Activated effector memory CD4-positive, alpha-beta T cell treated with anti-CD3 and anti-CD28 coated beads, Interleukin-2, amount 50 U/mL, for 16 hours (primary cell): ENCODE measurements at regions not wholly inside any gene's neighbourhood (a gene's known extent, or its start where the extent isn't known, plus 50 kb on each side); places are given as distances from the start of the nearest gene placed in this dataset.
"Not testable (repeated sequence)": the region's sequence is repeated elsewhere in the genome, so short reads cannot be mapped to it uniquely, and the experiment has no call there.

Experiments used
- DNase-seq: peaks from one replicate; pipeline ENCODE4 v3.0.0-alpha.2; 2020

- no peak for DNase-seq
Observed at GRCh38 chr1:95631695-95632094, 397.7 kb downstream of the RWDD3 start.

DNA sequence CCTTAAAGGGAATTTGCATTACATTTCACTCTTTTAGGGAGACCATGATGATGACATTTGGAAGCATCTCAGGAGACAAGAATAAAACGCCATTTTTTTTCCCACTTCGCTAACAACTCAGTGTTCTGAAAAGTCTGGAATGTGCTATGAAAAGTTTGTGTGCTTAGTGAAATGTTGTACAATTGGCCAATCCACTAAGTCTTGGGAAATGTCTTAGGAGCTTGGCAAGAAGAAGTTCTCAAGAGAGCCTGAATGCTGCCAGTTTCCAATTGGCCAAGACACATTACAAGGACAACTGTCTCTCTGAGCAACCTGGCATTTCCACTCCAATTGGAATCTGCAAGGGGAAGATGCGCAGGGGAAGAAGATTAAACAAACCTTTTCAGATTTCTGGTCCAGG, 401.8 kb downstream of the RWDD3 start:
- no peak for DNase-seq

DNA sequence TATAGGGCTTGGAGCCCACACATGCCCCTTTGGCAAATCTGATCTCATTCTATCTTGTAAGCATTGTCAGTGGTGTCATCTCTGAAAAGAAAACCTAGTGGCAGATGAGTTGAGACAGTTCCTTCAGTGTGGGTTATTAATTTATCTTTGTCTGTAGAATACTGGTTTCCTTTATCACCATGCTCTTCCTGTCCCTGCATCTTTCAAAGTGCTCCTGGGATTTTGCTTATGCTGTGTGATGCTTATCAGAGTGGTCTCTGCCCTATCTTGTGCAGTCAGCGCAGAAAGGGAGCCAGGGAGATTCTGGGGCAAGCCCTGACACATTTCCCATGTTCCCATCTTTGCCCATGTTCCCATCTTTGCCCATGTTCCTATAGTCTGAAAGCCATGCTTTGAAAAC, 402.9 kb downstream of the RWDD3 start:
- DNase-seq, result no peak

GRCh38 chr1:95640746-95641145, 406.7 kb downstream of the RWDD3 start:
- no peak for DNase-seq

DNA sequence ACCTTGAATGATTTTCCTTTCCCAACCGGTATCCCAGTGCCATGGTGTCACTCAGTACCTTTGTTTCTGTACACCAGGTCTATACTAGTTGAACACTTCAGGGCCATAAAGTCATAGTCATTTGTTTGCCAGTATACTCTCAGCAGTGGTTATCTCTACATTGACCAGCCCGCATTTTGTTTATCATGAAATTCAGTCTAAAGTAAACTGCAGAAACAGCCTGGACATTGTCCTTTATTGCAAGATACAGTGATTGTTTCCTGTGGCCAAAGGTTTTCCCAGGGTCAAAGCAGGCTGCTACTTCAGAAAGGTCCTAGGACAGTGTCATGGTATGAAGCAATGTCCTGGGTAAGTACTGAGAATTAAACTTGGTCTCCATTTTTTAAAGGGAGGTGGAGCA, 407.4 kb downstream of the RWDD3 start:
- no peak for DNase-seq

DNA sequence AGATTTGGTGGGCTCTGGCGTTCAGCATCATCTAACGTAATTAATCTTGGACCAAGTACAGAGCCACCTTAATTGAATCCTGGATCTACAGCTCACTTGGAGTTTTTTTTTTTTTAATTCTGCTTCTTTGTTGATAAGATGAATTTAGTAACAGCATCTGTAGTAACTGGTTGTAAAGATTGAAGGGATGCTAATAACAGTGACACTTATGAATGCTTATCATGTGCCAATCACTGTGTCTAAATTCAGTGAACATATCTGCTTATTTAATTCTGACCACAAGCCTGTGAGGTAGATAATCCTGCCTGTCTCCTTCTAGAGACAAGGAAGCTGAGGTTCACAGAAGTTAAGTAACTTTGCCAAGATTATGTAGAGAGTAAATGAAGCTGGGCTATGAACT, 408.0 kb downstream of the RWDD3 start:
- no peak for DNase-seq

GRCh38 chr1:95643071-95643470, 409.1 kb downstream of the RWDD3 start:
- no peak for DNase-seq

- not testable (repeated sequence) for DNase-seq
Observed at GRCh38 chr1:95645126-95645525, 411.1 kb downstream of the RWDD3 start.

DNA sequence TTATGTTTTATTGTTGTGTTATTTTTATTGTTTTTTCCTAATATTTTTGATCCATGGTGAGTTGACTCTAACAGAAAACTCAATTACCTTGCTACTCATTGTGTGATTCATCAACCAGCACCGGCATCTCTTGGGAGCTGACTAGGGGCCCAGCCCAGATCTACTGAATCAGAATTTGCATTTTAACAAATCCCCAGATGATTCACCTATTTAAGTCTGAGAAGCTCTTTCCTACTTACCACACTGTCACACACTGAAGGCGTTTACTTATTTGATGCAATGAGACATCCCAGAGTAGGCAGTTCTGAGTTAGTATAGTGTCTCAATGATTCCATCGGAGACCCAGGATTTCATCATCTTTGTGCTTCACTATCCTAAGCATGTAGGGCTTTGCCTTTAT, 416.6 kb downstream of the RWDD3 start:
- DNase-seq, result no peak

DNA sequence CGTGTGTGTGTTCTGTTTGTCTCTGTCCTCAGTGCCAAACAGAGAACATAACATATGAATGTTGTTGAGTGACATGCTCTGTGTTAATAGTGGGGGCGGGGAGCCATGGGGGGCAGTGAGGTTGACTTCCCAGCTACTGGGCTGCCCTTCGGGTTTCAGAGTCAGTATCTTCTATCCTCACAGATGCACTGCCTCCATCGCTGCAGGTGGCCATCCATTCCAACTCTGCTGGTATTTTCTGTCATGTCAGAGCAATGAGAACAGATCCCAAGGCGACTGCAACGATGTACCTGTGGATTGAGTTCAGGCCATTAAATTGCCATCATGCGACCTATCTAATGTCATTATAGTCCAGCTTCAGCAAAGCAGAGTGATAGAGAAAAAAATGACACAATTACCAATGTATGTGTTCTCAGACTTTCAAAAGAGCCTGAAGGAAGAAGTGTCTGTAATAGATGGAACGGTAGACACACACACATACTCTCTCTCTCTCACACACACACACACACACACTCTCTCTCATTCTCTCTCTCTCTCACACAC, 418.5 kb downstream of the RWDD3 start:
- no peak for DNase-seq

DNA sequence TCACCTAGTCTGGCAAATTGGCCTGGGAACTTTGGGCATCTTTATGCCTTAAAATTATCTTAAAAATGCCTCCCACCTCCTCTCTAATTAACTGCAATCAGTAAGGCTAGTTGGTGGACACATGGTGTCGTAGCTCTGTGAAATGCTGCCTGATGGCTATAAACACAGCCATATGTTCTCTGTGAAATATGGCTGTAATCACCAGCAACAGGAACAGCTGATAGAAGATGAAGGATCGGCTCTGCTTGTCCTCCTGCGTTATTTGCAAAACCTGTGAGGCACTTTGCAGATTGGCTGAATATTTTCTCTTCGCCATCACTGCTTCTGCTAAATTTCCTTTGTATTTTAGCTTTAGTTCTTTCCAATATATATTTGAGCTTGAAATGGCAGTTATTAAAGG, 419.6 kb downstream of the RWDD3 start:
- no peak for DNase-seq

GRCh38 chr1:95655321-95656020, 421.5 kb downstream of the RWDD3 start:
- no peak for DNase-seq

DNA sequence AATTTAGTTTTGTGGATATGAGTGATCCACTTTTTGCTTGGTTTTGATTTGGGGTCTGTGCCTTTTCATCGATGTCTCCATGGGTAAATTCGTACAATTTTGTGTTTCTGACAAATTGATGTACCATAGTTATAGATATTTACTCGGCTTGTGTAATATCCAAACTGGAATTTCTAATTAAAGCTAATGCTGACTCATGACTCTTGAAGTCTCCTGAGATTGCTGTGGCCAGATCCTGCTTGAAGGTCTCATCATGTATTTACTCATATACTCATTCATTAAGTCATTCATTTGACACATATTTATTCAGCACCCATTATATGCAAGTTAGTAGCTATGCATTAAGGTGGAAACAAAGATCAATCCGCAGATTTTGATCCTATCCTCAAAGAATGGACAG, 423.2 kb downstream of the RWDD3 start:
- DNase-seq, result no peak

DNA sequence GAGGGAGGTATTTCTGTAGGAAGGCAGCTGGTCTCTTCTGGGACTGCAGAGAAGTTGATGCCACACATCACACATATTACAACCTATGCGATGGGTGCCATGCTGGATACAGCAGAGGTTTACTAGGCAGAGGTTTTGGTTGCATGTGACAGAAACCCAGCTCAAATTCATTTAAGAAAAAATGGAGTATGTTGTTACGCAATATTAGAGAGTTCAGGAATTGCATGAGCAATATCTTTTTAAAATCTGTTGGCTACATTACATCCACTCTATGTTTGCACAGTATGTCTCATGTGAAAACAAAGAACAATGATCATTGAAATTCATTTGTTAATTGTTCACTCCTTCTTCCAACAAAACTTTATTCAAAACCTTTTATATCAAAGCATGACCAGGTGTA, 425.2 kb downstream of the RWDD3 start:
- DNase-seq, result no peak

GRCh38 chr1:95659588-95659987, 425.6 kb downstream of the RWDD3 start:
- DNase-seq, result no peak

DNA sequence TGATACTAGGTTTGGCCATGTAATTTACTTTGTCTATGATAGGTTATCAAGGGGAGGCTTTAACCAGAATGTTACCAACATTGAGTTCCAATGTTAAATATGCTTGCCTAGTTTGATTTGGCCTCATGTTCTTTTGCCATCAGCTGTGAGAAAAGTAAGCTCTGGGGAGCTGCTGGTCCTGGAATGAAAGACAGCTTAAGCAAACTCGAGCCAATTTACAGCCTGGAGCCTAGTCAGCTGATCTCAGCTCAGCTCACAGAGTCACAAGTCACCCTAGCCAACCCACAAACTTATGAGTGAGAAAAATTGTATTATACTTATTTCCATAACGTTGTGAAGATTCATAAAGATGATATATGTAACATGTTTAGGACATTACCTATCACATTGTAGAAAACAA, 426.7 kb downstream of the RWDD3 start:
- DNase-seq, result no peak

DNA sequence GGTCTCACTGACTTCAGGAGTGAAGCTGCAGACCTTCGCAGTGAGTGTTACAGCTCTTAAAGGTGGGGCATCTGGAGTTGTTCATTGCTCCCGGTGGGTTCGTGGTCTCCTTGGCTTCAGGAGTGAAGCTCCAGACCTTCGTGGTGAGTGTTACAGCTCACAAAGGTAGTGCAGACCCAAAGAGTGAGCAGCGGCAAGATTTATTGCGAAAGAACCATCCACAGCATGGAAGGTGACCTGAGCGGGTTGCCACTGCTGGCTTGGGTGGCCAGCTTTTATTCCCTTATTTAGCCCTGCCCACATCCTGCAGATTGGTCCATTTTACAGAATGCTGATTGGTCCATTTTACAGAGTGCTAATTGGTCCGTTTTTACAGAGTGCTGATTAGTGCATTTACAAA, 429.5 kb downstream of the RWDD3 start:
- not testable (repeated sequence) for DNase-seq

DNA sequence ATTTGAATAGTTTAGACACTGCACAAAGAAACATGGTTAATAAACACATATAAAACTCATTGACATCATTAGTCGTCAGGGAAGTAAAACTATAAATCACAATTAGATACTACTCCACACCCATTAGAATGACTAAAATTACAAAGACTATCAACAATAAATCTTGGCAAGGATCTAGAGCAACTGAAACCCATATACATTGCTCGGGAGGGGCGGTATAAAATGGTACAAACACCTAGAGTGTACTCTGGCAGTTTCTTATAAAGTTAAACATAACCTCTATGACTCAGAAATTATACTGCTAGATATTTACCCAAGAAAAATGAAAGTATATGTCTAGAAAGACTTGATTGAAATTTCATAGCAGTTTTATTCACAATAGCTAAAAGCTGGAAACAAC, 434.2 kb downstream of the RWDD3 start:
- DNase-seq, result no peak

DNA sequence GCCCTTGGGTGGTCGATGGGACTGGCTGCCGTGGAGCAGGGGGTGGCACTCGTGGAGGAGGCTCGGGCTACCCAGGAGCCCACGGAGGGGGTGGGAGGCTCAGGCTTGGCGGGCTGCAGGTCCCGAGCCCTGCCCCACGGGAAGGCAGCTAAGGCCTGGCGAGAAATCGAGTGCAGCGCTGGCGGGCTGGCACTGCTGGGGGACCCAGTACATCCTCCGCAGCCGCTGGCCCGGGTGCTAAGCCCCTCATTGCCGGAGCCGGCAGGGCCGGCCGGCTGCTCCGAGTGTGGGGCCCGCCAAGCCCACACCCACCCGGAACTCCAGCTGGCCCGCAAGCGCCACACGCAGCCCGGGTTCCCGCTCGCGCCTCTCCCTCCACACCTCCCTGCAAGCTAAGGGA, 435.6 kb downstream of the RWDD3 start:
- not testable (repeated sequence) for DNase-seq

GRCh38 chr1:95671098-95671497, 437.1 kb downstream of the RWDD3 start:
- no peak for DNase-seq

DNA sequence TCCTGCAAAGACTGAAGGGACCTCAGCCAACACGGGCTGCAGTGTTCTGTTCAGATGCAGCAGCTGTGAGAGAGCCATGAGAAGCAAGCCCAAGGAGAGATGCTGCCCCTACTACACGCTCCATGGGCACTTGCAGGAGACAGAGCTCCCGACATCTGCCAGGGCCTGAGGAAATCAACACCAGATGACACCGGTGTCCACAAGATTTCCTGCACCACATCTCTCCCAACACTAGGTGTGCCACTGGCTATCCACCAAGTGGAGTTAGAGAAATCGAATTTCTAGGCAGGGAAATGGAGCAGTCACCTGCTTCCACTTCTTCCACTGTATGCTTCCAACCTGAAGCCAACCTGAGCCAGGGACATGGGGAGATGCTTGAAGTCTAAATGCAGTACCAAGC, 445.3 kb downstream of the RWDD3 start:
- no peak for DNase-seq

DNA sequence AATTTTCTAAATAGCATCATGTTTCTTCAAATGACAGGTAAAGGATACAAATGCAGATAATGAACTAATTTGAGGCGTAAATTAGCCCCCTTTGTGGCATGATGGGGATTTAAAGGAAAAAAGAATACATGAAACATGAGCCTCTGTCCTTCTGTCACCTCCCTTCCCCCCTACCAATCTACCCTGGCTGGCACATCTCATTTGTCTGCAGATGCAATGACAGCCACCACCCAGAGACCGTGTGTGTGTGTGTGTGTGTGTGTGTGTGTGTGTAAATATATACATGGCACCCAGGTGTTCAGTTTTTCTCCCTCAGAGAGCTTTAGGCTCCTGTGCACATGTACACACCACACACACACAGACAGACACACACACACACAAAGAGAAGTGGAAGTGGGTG, 451.1 kb downstream of the RWDD3 start:
- no peak for DNase-seq

DNA sequence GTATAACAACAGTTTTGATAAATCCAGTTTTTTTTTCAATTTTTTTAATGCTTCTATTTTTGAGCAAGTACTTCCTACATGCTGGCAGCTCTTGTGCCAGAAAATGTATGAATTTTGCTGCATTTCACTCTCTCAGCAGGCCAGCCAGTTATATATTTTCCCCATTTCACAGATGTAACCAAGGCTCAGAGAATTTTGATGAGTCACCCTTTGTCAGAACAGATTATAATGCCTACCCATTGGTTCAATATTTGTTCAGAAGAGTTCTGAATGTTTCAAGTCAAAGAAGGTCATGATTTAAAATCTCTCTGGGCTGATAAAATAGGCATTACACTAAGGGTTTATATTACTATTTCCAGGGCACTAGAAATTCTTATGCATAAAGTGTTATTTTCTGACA, 452.2 kb downstream of the RWDD3 start:
- DNase-seq, result no peak

DNA sequence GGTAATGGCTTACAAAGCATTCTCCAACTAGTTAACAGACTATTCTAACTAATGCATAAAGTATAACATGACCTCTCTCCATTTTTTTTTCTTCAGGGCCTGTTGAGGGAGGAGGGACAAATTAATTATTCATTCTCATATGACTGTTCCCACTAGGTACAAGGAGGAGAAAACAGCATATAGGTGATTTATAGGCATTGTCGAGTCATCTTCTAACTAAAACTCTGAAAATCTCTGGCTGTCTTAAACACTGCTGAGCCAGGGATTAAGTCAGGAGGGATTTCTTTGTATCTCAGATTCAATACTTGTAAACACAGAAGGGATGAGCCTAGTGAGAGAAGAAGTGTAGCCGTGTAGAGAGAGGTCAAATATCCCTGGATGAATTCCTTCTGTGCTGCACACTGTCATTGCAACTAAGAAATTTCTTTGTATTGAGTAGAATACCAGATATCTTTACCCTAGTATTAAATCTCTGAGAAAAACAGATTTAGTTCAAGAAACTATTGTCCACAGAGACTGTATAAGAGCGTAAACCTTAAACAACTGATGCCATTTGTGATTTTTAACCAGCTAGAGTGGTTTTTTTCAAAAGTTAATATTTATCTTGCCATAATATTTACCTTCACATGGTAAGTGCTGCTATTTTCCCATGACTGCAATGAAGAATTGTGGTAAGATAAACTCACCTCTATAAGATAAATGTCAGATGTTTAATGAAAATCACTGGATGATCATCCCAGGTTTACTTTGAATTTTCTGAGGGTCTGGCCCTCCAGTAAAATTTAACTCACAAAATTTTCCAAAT, 465.3 kb downstream of the RWDD3 start:
- no peak for DNase-seq
